ENCODE measurements at regions not wholly inside any gene's neighbourhood (a gene's known extent, or its start where the extent isn't known, plus 50 kb on each side); places are given as distances from the start of the nearest gene placed in this dataset.
A peak's percentile ranks its signal among the peaks of the same experiment; 100 is the strongest.

DNA sequence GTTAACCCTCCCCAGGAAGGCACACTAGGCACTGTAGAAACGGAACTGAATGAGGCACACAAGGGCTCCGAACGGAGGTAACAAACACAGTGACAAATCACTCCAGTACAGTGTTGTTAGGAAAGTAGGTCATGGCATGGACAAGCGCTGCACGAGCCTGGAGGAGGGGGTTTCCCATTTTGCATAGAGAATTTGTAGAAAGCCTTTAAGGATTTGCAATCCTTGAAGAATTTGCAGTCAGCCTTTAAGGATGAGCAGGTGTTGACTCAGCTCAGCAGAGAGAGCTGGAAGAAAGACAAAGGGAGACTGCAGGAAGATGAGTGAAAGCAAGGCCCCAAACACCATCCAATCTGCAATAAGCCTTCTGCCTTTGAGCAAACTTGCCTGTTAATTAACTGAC is 51.1 kb upstream of the PPP1R3C start:
- peak; percentile 59 for DNase-seq (ENCODE audit: low read depth, low spot score)

DNA sequence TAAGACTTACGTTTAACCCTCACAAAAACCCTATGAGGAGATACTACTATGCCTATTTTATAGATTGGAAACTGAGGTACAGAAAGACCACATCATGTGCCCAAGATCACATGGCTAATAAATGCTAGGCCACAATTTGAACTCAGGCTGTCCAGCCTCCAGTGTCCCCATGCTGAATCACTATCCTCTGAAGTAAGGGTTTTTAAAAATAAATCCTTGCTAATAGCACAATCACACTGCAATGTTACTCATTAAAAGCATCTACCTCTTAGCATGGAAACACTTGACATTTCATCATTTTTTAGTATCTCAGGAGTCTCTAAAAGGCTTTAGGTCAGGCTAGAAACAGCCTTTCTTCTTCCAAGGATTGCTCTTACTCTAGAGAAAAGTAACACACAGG is 50.0 kb upstream of the PPP1R3C start:
- no peak overlapping the region for H3K4me3 ChIP-seq (ENCODE audit: low read depth, low read length)
- TF ChIP-seq, protein P1, sequence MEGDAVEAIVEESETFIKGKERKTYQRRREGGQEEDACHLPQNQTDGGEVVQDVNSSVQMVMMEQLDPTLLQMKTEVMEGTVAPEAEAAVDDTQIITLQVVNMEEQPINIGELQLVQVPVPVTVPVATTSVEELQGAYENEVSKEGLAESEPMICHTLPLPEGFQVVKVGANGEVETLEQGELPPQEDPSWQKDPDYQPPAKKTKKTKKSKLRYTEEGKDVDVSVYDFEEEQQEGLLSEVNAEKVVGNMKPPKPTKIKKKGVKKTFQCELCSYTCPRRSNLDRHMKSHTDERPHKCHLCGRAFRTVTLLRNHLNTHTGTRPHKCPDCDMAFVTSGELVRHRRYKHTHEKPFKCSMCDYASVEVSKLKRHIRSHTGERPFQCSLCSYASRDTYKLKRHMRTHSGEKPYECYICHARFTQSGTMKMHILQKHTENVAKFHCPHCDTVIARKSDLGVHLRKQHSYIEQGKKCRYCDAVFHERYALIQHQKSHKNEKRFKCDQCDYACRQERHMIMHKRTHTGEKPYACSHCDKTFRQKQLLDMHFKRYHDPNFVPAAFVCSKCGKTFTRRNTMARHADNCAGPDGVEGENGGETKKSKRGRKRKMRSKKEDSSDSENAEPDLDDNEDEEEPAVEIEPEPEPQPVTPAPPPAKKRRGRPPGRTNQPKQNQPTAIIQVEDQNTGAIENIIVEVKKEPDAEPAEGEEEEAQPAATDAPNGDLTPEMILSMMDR (IDR thresholded peaks at IDR 0.05; ENCODE audit: low read depth, low read length): no peak
- in situ Hi-C loops (cut with HindIII; ENCODE audit: low sequenced_read_pairs): no loop called here
- DNase-seq (ENCODE audit: low read depth, low spot score): no peak

More for the DNA sequence above, 51.1 kb upstream of the PPP1R3C start:
- TF ChIP-seq, protein P1 (IDR thresholded peaks at IDR 0.05; ENCODE audit: low read depth, low read length): no peak
- H3K4me3 ChIP-seq (ENCODE audit: low read depth, low read length): no peak overlapping the region
- in situ Hi-C loops (cut with HindIII; ENCODE audit: low sequenced_read_pairs): no loop called here

Data from astrocyte of the spinal cord (primary cell).